ENCODE measurements at regions not wholly inside any gene's neighbourhood (a gene's known extent, or its start where the extent isn't known, plus 50 kb on each side); places are given as distances from the start of the nearest gene placed in this dataset.

DNA sequence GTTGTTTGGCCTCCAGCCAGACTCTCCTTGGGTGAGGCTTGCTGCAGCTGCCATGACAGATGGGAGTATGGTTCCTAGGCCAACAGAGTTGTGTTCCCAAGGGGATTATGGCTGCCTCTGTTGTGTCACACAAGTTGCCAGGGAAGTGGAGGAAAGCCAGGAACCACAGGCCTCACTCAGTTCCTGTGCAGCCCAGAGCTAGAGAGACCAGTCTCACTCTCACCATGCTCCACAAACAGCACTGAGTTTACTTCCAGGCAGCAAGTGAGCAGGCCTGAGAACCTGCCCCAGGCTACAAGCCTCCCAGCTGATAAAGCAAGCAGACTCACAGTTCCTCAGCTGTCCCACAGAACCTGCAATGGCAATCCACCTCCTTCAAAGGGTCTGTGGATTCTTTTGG, 273.6 kb upstream of the TAS2R1 start:
- TF ChIP-seq, protein P1, sequence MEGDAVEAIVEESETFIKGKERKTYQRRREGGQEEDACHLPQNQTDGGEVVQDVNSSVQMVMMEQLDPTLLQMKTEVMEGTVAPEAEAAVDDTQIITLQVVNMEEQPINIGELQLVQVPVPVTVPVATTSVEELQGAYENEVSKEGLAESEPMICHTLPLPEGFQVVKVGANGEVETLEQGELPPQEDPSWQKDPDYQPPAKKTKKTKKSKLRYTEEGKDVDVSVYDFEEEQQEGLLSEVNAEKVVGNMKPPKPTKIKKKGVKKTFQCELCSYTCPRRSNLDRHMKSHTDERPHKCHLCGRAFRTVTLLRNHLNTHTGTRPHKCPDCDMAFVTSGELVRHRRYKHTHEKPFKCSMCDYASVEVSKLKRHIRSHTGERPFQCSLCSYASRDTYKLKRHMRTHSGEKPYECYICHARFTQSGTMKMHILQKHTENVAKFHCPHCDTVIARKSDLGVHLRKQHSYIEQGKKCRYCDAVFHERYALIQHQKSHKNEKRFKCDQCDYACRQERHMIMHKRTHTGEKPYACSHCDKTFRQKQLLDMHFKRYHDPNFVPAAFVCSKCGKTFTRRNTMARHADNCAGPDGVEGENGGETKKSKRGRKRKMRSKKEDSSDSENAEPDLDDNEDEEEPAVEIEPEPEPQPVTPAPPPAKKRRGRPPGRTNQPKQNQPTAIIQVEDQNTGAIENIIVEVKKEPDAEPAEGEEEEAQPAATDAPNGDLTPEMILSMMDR (IDR thresholded peaks at IDR 0.05; ENCODE audit: insufficient read depth, low read depth, low read length): no peak
- no peaks in the 10 kb centered on the region for H3K27me3 ChIP-seq (ENCODE audit: control insufficient read depth, insufficient read depth, low read length)
- no peaks in the 10 kb centered on the region for H3K36me3 ChIP-seq (ENCODE audit: control insufficient read depth, insufficient read depth, low read length)
- no peak overlapping the region for H3K4me3 ChIP-seq (ENCODE audit: low read depth, low read length)
- ChIA-PET CTCF (interaction anchor here (0.7 to 1.5 kb wide), 2 partner anchors 15 to 19 kb away, joined by 3 read pairs; no protein-coding TSS in a partner anchor), POLR2A (no interaction called here)
- no peak for DNase-seq (ENCODE audit: low read depth)

DNA sequence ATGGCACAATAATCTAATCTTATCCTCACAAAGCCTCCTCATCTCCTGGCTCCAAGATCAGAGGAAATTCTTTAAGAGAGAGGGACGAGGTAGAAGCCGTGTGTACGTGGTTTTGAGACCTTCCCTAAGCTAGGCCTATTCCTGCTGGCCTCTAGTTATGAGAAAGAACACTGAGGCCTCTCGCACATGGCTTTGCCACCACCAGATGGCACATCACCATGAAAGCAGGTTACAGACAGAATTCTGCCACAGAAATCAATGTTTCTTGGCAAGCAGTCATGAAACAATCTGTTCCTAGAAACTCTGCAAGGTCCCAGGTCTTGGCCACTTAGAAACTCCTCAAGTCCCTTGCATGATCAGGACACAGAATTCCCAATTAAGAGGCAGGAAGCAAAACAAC, 268.2 kb upstream of the TAS2R1 start:
- no peak for DNase-seq (ENCODE audit: low read depth)
- no peaks in the 10 kb centered on the region for H3K36me3 ChIP-seq (ENCODE audit: control insufficient read depth, insufficient read depth, low read length)
- TF ChIP-seq, protein P1 (IDR thresholded peaks at IDR 0.05; ENCODE audit: insufficient read depth, low read depth, low read length): peak; percentile 56
- H3K27me3 ChIP-seq (ENCODE audit: control insufficient read depth, insufficient read depth, low read length): no peaks in the 10 kb centered on the region
- ChIA-PET POLR2A (no interaction called here), CTCF (interaction anchor here (0.5 to 1.6 kb wide), 6 partner anchors 11 to 335 kb away, joined by 3 to 5 read pairs (median 3); no protein-coding TSS in a partner anchor)
- no peak overlapping the region for H3K4me3 ChIP-seq (ENCODE audit: low read depth, low read length)

DNA sequence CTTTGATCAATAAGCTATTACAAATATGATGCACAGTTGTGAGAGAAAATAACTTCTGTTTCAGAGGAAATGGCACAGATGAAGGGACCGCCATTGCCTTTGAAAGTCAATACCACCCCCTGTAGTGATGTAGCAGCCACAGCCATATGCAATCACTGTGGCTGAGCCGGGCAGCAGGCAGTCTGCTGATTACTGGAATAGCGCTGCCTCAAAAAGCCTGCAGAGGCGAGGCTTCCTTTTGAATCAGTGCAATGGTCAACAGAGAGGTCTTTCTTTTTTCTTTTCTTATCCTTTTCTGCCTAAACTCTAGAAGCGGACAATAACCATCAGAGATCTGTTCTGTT, 265.1 kb upstream of the TAS2R1 start:
- ChIA-PET POLR2A (no interaction called here), CTCF (interaction anchor here (1.3 kb wide), 1 partner anchor 26 kb away, joined by 4 read pairs; no protein-coding TSS in a partner anchor)
- no peak for DNase-seq (ENCODE audit: low read depth)
- H3K4me3 ChIP-seq (ENCODE audit: low read depth, low read length): no peak overlapping the region
- TF ChIP-seq, protein P1 (IDR thresholded peaks at IDR 0.05; ENCODE audit: insufficient read depth, low read depth, low read length): no peak
- H3K36me3 ChIP-seq (ENCODE audit: control insufficient read depth, insufficient read depth, low read length): no peaks in the 10 kb centered on the region
- no peaks in the 10 kb centered on the region for H3K27me3 ChIP-seq (ENCODE audit: control insufficient read depth, insufficient read depth, low read length)

DNA sequence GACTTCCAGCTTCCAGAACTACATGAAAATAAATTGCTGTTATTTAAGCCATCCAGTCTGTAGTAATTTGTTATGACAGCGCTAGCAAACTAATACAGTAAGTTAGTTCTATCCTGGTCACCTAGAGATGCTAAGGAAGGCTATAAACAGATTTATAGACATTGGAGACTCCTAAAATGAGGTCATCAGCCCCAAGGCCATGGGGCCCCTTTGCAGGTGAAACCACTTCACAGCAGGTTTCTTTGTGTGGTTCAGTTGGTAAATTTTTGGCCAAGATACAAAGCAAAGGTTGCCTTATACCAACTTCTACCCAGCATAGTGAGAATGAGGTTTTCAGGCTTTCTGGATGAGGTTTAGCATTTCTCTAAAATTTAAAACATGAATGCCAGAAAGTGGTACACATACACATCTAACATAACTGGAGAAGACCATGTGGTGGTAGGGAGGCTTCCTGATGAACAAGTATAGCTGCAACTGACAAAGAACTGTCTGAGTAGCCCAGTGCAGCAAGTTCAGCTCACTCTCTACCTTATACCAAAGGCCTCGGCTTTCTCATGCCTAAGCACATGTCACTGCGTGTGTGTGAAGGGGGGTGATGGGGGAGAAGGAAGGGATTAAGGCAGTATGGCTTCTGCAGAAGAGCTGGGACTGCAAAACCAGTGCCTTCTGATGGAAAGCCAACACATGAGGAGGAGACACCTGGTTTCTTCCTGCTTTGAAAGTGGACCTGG, 264.6 kb upstream of the TAS2R1 start:
- Histone ChIP-seq H3K36me3 (ENCODE audit: control insufficient read depth, insufficient read depth, low read length) (no peaks in the 10 kb centered on the region), H3K27me3 (ENCODE audit: control insufficient read depth, insufficient read depth, low read length) (no peaks in the 10 kb centered on the region), H3K4me3 (ENCODE audit: low read depth, low read length) (no peak overlapping the region)
- no peak for DNase-seq (ENCODE audit: low read depth)
- POLR2A ChIA-PET: no interaction called here
- CTCF ChIA-PET: interaction anchor here (1.3 kb wide), 1 partner anchor 25 kb away, joined by 4 read pairs; no protein-coding TSS in a partner anchor
- TF ChIP-seq, protein P1 (IDR thresholded peaks at IDR 0.05; ENCODE audit: insufficient read depth, low read depth, low read length): no peak

DNA sequence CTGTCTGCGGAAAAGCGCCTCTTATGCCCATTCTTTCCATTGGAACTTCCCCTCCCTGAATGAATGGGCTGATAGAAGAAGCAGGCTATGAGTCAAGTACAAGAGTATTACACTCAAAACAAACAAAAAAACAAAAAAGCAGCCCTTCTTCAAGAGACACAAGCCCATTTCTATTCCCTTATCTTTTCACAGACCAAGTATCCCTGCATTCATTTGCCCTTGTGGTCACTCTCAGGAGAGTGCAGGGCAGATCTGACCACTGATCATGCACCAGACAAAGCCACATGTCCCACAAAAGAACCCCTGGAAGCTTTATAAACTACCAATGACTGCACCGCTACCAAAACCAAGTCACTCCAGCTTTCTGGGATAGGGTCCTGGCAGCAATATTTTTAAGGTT, 262.5 kb upstream of the TAS2R1 start:
- TF ChIP-seq, protein P1 (IDR thresholded peaks at IDR 0.05; ENCODE audit: insufficient read depth, low read depth, low read length): no peak
- CTCF ChIA-PET: no interaction called here
- POLR2A ChIA-PET: no interaction called here
- no peaks in the 10 kb centered on the region for H3K36me3 ChIP-seq (ENCODE audit: control insufficient read depth, insufficient read depth, low read length)
- H3K27me3 ChIP-seq (ENCODE audit: control insufficient read depth, insufficient read depth, low read length): no peaks in the 10 kb centered on the region
- H3K4me3 ChIP-seq (ENCODE audit: low read depth, low read length): no peak overlapping the region
- no peak for DNase-seq (ENCODE audit: low read depth)
